OCI-LY1 (cell line): ENCODE measurements at regions not wholly inside any gene's neighbourhood (a gene's known extent, or its start where the extent isn't known, plus 50 kb on each side); places are given as distances from the start of the nearest gene placed in this dataset.
"Not testable (repeated sequence)": the region's sequence is repeated elsewhere in the genome, so short reads cannot be mapped to it uniquely, and the experiment has no call there.

Experiments
- CTCF ChIP-seq: fragments of 200-600 bp; sonication (generic), shearing (Covaris generic); IDR thresholded peaks from 2 replicates; pipeline ENCODE4 v1.5.1; 2017; ENCODE audit warnings: mild to moderate bottlenecking, antibody characterized with exemption, low read length, moderate library complexity, mixed read lengths
- EZH2 ChIP-seq: fragments of 200-600 bp; sonication (generic), shearing (Covaris generic); IDR thresholded peaks from 2 replicates; pipeline ENCODE4 v1.8.0; 2017; ENCODE audit warnings: borderline replicate concordance, mixed run types, mild to moderate bottlenecking, antibody characterized with exemption, low read length, moderate library complexity, mixed read lengths

GRCh38 chr15:24107948-24108347 is 420.8 kb upstream of the NDN start:
- TF ChIP-seq CTCF, EZH2: not testable (repeated sequence)
